Keratinocyte (primary cell): ENCODE measurements at regions not wholly inside any gene's neighbourhood (a gene's known extent, or its start where the extent isn't known, plus 50 kb on each side); places are given as distances from the start of the nearest gene placed in this dataset.

ENCODE experiments used
- DNase-seq: peaks from one replicate; pipeline ENCODE4 v3.0.0-alpha.2; 2011; ENCODE audit warnings: low read depth, missing footprints, low spot score
- FAIRE-seq: peaks from 2 replicates; lab custom pipeline; 2011; peaks lifted over from hg19 to GRCh38; lab: Jason Lieb, UNC
- H2AFZ ChIP-seq: 2 replicates; pipeline ENCODE4 v1.6.0; 2012; ENCODE audit warnings: low read length, control low read depth, inconsistent platforms; ENCODE audit not compliant: control insufficient read depth
- H3K27ac ChIP-seq: 2 replicates; pipeline ENCODE4 v1.5.1; 2011; ENCODE audit warnings: low read length; ENCODE audit not compliant: control insufficient read depth, insufficient read depth
- H3K27me3 ChIP-seq: 3 replicates; pipeline ENCODE4 v1.6.0; 2011; ENCODE audit warnings: low read length; ENCODE audit not compliant: control insufficient read depth, insufficient read depth; ENCODE audit errors: extremely low read depth
- H3K36me3 ChIP-seq, 2 experiments: 2 replicates in 1 of 2; 3 replicates in 1 of 2; pipeline ENCODE4 v1.5.1; 2011; ENCODE audit warnings: low read length in 2 of 2, mild to moderate bottlenecking in 1 of 2; ENCODE audit not compliant: control insufficient read depth in 2 of 2, insufficient read depth in 2 of 2; ENCODE audit errors: extremely low read depth in 1 of 2
- H3K4me1 ChIP-seq: 3 replicates; pipeline ENCODE4 v1.5.1; 2011; ENCODE audit warnings: low read length; ENCODE audit not compliant: control insufficient read depth, insufficient read depth; ENCODE audit errors: extremely low read depth
- H3K4me2 ChIP-seq: 3 replicates; pipeline ENCODE4 v1.6.0; 2011; ENCODE audit warnings: low read depth, low read length; ENCODE audit not compliant: control insufficient read depth, insufficient read depth; ENCODE audit errors: extremely low read depth
- H3K4me3 ChIP-seq, 3 experiments: fragments of 200-600 bp in 1 of 3; sonication (generic) in 1 of 3; 2 replicates in 2 of 3; 3 replicates in 1 of 3; pipeline ENCODE4 v1.5.1; 2011 to 2016; ENCODE audit warnings: low read length in 3 of 3, mild to moderate bottlenecking in 3 of 3, control low read depth in 2 of 3, inconsistent platforms in 1 of 3, low read depth in 1 of 3, mixed read lengths in 1 of 3, mixed run types in 1 of 3, moderate library complexity in 1 of 3; ENCODE audit not compliant: control insufficient read depth in 2 of 3, insufficient read depth in 2 of 3; ENCODE audit errors: extremely low read depth in 1 of 3
- H3K79me2 ChIP-seq: 2 replicates; pipeline ENCODE4 v1.6.0; 2012; ENCODE audit warnings: low read length; ENCODE audit not compliant: control insufficient read depth, insufficient read depth
- H3K9ac ChIP-seq: 3 replicates; pipeline ENCODE4 v1.6.0; 2011; ENCODE audit warnings: low read length; ENCODE audit not compliant: control insufficient read depth, insufficient read depth; ENCODE audit errors: extremely low read depth
- H3K9me1 ChIP-seq: 3 replicates; pipeline ENCODE4 v1.6.0; 2011; ENCODE audit warnings: low read length; ENCODE audit not compliant: control insufficient read depth, insufficient read depth; ENCODE audit errors: extremely low read depth
- H3K9me3 ChIP-seq: 2 replicates; pipeline ENCODE4 v1.5.1; 2012; ENCODE audit warnings: low read depth, low read length; ENCODE audit not compliant: control insufficient read depth
- H4K20me1 ChIP-seq: 3 replicates; pipeline ENCODE4 v1.6.0; 2011; ENCODE audit warnings: low read length; ENCODE audit not compliant: control insufficient read depth, insufficient read depth; ENCODE audit errors: extremely low read depth
- EZH2 ChIP-seq: IDR thresholded peaks from one replicate; pipeline ENCODE4 v1.6.1; 2012; ENCODE audit warnings: inconsistent platforms, mild to moderate bottlenecking, low read length, moderate library complexity
- dilution Hi-C: fragments of 300-500 bp; cut with MboI; formaldehyde crosslinking; loops from one replicate; pipeline ENCODE4 v1.7.0; 2020; ENCODE audit warnings: low sequenced_read_pairs; ENCODE audit not compliant: extremely low pct_ligation_motif_present
- TF ChIP-seq, protein P1 (sequence below), 3 experiments: IDR thresholded peaks in 1 of 3; conservative IDR thresholded peaks in 1 of 3; optimal IDR thresholded peaks in 1 of 3; 2 replicates in 2 of 3; 3 replicates in 1 of 3; pipeline versions ENCODE3 to v1.5.1; 2011; ENCODE audit warnings: low read length in 3 of 3, mild to moderate bottlenecking in 3 of 3, moderate library complexity in 2 of 3, control low read depth in 1 of 3, inconsistent platforms in 1 of 3; ENCODE audit not compliant: insufficient read depth in 2 of 3; ENCODE audit errors: extremely low read depth in 1 of 3

GRCh38 chr7:43021431-43021830, 89.3 kb downstream of the MRPL32 start:
- Histone ChIP-seq H3K79me2 (no peaks in the 10 kb centered on the region), H2AFZ (no peak overlapping the region), H3K4me3 (no peak overlapping the region), H3K27me3 (no peaks in the 10 kb centered on the region), H3K36me3 (no peaks in the 10 kb centered on the region), H3K9me3 (no peaks in the 10 kb centered on the region), H3K4me2 (no peak overlapping the region), H4K20me1 (no peaks in the 10 kb centered on the region), H3K4me1 (no peaks in the 10 kb centered on the region), H3K9me1 (no peaks in the 10 kb centered on the region), H3K9ac (no peak overlapping the region), H3K27ac (no peak overlapping the region)
- DNase-seq (no peak), FAIRE-seq (no peak)
- dilution Hi-C loops: no loop called here
- no peak for TF ChIP-seq EZH2
- TF ChIP-seq, protein P1, sequence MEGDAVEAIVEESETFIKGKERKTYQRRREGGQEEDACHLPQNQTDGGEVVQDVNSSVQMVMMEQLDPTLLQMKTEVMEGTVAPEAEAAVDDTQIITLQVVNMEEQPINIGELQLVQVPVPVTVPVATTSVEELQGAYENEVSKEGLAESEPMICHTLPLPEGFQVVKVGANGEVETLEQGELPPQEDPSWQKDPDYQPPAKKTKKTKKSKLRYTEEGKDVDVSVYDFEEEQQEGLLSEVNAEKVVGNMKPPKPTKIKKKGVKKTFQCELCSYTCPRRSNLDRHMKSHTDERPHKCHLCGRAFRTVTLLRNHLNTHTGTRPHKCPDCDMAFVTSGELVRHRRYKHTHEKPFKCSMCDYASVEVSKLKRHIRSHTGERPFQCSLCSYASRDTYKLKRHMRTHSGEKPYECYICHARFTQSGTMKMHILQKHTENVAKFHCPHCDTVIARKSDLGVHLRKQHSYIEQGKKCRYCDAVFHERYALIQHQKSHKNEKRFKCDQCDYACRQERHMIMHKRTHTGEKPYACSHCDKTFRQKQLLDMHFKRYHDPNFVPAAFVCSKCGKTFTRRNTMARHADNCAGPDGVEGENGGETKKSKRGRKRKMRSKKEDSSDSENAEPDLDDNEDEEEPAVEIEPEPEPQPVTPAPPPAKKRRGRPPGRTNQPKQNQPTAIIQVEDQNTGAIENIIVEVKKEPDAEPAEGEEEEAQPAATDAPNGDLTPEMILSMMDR (optimal IDR thresholded peaks at IDR 0.05 in 1 of 3, IDR thresholded peaks at IDR 0.05 in 1 of 3, conservative IDR thresholded peaks at IDR 0.05 in 1 of 3; ENCODE audit: extremely low read depth in 1 of 3, insufficient read depth in 2 of 3, low read length in 3 of 3): no peak

GRCh38 chr7:43022008-43022407, 89.8 kb downstream of the MRPL32 start:
- Histone ChIP-seq H3K27me3 (no peaks in the 10 kb centered on the region), H3K4me1 (no peaks in the 10 kb centered on the region), H3K4me3 (no peak overlapping the region), H3K9me1 (no peaks in the 10 kb centered on the region), H3K36me3 (no peaks in the 10 kb centered on the region), H4K20me1 (no peaks in the 10 kb centered on the region), H3K4me2 (no peak overlapping the region), H3K79me2 (no peaks in the 10 kb centered on the region), H3K9me3 (no peaks in the 10 kb centered on the region), H2AFZ (no peak overlapping the region), H3K27ac (no peak overlapping the region), H3K9ac (no peak overlapping the region)
- FAIRE-seq (no peak), DNase-seq (no peak)
- TF ChIP-seq, protein P1 (optimal IDR thresholded peaks at IDR 0.05 in 1 of 3, IDR thresholded peaks at IDR 0.05 in 1 of 3, conservative IDR thresholded peaks at IDR 0.05 in 1 of 3; ENCODE audit: extremely low read depth in 1 of 3, insufficient read depth in 2 of 3, low read length in 3 of 3): no peak
- no peak for TF ChIP-seq EZH2
- dilution Hi-C loops: no loop called here
